ENCODE measurements at regions not wholly inside any gene's neighbourhood (a gene's known extent, or its start where the extent isn't known, plus 50 kb on each side); places are given as distances from the start of the nearest gene placed in this dataset.

DNA sequence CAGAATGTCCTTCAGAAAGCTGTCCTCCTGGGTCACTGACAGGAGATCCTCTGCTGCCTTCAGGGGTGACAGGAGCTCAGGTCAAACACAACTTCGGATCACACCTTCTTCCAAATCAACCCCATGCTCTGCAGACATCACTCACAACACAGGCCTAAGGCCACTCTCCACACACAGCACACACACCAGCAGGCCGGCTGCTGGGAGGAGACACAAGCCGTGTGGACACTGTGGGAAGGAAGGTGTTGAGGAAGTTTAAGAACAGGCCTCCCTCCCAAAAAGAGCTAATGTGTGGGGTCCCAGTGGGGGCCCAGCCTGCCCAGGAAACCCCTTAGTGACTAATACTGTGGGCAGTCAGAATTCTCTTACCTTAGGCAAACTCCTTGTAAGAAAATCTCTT lies 290.3 kb upstream of the ID2 start:
- no peak overlapping the region for H3K4me3 ChIP-seq (ENCODE audit: low read depth, low read length)
- peaks cover 11% of the 10 kb centered on the region for H3K27me3 ChIP-seq (ENCODE audit: control insufficient read depth, insufficient read depth, low read length)
- peaks cover 15% of the 10 kb centered on the region for H3K4me1 ChIP-seq (ENCODE audit: control insufficient read depth, insufficient read depth, low read length)
- H3K9me3 ChIP-seq (ENCODE audit: control insufficient read depth, insufficient read depth, low read length) = no peaks in the 10 kb centered on the region
- no peak overlapping the region for H3K9ac ChIP-seq (ENCODE audit: low read depth, low read length)
- no peaks in the 10 kb centered on the region for H3K36me3 ChIP-seq (ENCODE audit: control insufficient read depth, insufficient read depth, low read length)

DNA sequence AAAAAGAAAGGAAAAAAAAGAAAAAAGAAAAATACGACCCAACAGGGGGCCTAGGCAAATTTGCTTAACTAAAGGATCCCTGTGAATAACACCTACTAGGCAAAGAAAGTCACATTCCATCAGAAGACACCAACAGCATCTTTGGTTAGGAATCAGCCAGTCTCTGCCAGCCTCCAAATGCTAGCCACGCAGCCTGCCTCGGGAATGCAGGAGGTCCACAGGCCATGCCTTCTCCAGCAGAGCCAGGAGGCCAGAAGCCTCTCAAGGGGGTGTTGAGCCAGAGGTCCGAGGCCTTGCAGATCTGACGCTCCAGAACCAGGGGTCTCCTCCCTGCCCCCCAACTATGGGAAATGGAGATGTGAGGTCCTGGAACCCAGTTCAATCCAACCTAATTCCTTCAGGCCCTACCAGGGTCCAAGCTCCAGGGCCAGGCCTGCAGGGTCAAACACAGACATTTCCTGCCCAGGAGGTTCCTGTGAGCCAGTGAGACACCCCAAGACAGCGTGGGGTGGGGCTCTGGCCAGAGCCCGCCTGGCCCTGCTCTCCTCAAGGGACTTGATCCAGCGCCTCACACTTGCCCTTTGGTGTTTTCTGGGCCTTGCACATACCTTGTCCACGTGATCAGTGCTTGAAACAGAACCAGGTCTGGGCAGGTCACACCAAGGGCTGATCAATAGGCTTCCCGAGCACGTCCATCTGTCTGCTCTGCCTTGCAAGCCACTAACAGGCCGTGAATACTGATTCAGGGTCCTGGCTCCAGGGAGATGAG lies 289.6 kb upstream of the ID2 start:
- peaks cover 11% of the 10 kb centered on the region for H3K27me3 ChIP-seq (ENCODE audit: control insufficient read depth, insufficient read depth, low read length)
- no peaks in the 10 kb centered on the region for H3K36me3 ChIP-seq (ENCODE audit: control insufficient read depth, insufficient read depth, low read length)
- H3K9me3 ChIP-seq (ENCODE audit: control insufficient read depth, insufficient read depth, low read length) = no peaks in the 10 kb centered on the region
- no peak overlapping the region for H3K9ac ChIP-seq (ENCODE audit: low read depth, low read length)
- no peak overlapping the region for H3K4me3 ChIP-seq (ENCODE audit: low read depth, low read length)
- H3K4me1 ChIP-seq (ENCODE audit: control insufficient read depth, insufficient read depth, low read length) = peaks cover 15% of the 10 kb centered on the region

- Histone ChIP-seq H3K27me3 (ENCODE audit: control insufficient read depth, insufficient read depth, low read length) (peaks cover 11% of the 10 kb centered on the region), H3K9ac (ENCODE audit: low read depth, low read length) (no peak overlapping the region), H3K36me3 (ENCODE audit: control insufficient read depth, insufficient read depth, low read length) (no peaks in the 10 kb centered on the region), H3K4me1 (ENCODE audit: control insufficient read depth, insufficient read depth, low read length) (peaks cover 15% of the 10 kb centered on the region), H3K9me3 (ENCODE audit: control insufficient read depth, insufficient read depth, low read length) (no peaks in the 10 kb centered on the region), H3K4me3 (ENCODE audit: low read depth, low read length) (no peak overlapping the region)
Observed at GRCh38 chr2:8393506-8393905, 288.4 kb upstream of the ID2 start.

DNA sequence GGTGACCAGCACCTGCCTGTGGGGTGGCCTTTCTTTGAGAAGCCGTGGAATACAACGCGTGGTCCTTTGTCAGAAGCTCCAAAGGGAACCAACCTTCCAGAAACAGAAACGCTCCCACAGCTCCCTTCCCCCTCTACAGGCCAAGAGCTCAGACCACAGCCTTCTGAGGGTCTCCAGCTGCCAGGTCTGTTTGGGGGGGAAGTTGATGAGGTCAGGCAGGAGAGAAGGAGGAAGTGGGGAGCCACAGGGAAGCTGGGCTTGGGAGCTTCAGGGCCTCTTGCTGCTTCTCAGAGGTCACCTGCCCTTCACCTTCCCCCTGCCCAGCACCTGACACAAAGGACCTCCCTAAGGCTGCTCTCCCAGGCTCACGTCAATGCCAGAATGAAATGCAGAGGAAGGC lies 287.7 kb upstream of the ID2 start:
- H3K9me3 ChIP-seq (ENCODE audit: control insufficient read depth, insufficient read depth, low read length) = no peaks in the 10 kb centered on the region
- peaks cover 11% of the 10 kb centered on the region for H3K27me3 ChIP-seq (ENCODE audit: control insufficient read depth, insufficient read depth, low read length)
- H3K4me1 ChIP-seq (ENCODE audit: control insufficient read depth, insufficient read depth, low read length) = peaks cover 15% of the 10 kb centered on the region
- no peak overlapping the region for H3K4me3 ChIP-seq (ENCODE audit: low read depth, low read length)
- H3K9ac ChIP-seq (ENCODE audit: low read depth, low read length) = no peak overlapping the region
- no peaks in the 10 kb centered on the region for H3K36me3 ChIP-seq (ENCODE audit: control insufficient read depth, insufficient read depth, low read length)

- no peaks in the 10 kb centered on the region for H3K9me3 ChIP-seq (ENCODE audit: control insufficient read depth, insufficient read depth, low read length)
- no peak overlapping the region for H3K9ac ChIP-seq (ENCODE audit: low read depth, low read length)
- peaks cover 14% of the 10 kb centered on the region for H3K4me1 ChIP-seq (ENCODE audit: control insufficient read depth, insufficient read depth, low read length)
- no peaks in the 10 kb centered on the region for H3K36me3 ChIP-seq (ENCODE audit: control insufficient read depth, insufficient read depth, low read length)
- H3K27me3 ChIP-seq (ENCODE audit: control insufficient read depth, insufficient read depth, low read length) = peaks cover 11% of the 10 kb centered on the region
- no peak overlapping the region for H3K4me3 ChIP-seq (ENCODE audit: low read depth, low read length)
Observed at GRCh38 chr2:8394569-8395359, 287.1 kb upstream of the ID2 start.

DNA sequence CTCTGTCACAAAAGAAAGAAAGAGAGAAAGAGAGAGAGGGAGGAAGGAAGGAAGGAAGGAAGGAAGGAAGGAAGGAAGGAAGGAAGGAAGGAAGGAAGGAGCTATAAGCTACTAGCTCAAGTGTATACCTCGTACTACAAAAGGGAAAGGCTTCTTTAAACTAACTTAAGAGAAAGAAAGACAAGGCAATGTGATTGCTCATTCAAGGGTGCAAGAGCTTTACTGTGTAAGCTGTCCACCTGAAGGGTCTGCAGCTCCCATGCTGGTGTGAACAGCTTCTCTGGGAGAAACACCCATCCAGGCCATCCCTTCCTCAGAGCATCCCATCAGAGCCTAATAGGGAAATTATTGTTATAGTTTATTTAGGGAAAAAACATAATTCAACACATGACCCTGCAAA lies 286.1 kb upstream of the ID2 start:
- Histone ChIP-seq H3K4me1 (ENCODE audit: control insufficient read depth, insufficient read depth, low read length) (peaks cover 13% of the 10 kb centered on the region), H3K9ac (ENCODE audit: low read depth, low read length) (no peak overlapping the region), H3K36me3 (ENCODE audit: control insufficient read depth, insufficient read depth, low read length) (no peaks in the 10 kb centered on the region), H3K9me3 (ENCODE audit: control insufficient read depth, insufficient read depth, low read length) (no peaks in the 10 kb centered on the region), H3K27me3 (ENCODE audit: control insufficient read depth, insufficient read depth, low read length) (peaks cover 11% of the 10 kb centered on the region), H3K4me3 (ENCODE audit: low read depth, low read length) (no peak overlapping the region)

GRCh38 chr2:8398040-8398668 lies 283.7 kb upstream of the ID2 start:
- Histone ChIP-seq H3K27me3 (ENCODE audit: control insufficient read depth, insufficient read depth, low read length) (peaks cover 3% of the 10 kb centered on the region), H3K4me3 (ENCODE audit: low read depth, low read length) (no peak overlapping the region), H3K9me3 (ENCODE audit: control insufficient read depth, insufficient read depth, low read length) (no peaks in the 10 kb centered on the region), H3K9ac (ENCODE audit: low read depth, low read length) (no peak overlapping the region), H3K4me1 (ENCODE audit: control insufficient read depth, insufficient read depth, low read length) (no peaks in the 10 kb centered on the region), H3K36me3 (ENCODE audit: control insufficient read depth, insufficient read depth, low read length) (no peaks in the 10 kb centered on the region)

DNA sequence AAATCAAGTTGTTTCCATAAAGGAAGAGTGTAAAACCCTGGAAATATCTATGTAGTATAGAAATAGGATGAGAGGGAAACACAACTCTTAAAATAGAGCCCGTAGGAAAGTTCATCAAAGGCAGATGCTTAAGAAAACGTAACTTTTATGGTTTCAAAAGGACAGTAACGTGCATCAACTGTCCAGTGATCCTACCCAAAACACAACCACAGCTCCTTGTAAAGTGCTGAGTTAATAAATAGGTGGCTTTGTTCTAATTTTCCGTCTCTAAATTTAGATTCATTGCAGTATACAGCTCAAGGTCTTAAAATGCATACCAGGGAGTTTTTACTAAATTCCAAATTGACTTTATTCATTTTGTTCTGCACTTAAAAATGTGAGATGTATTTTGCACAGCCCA lies 282.1 kb upstream of the ID2 start:
- no peaks in the 10 kb centered on the region for H3K4me1 ChIP-seq (ENCODE audit: control insufficient read depth, insufficient read depth, low read length)
- H3K27me3 ChIP-seq (ENCODE audit: control insufficient read depth, insufficient read depth, low read length) = no peaks in the 10 kb centered on the region
- no peak overlapping the region for H3K4me3 ChIP-seq (ENCODE audit: low read depth, low read length)
- no peaks in the 10 kb centered on the region for H3K36me3 ChIP-seq (ENCODE audit: control insufficient read depth, insufficient read depth, low read length)
- H3K9ac ChIP-seq (ENCODE audit: low read depth, low read length) = no peak overlapping the region
- H3K9me3 ChIP-seq (ENCODE audit: control insufficient read depth, insufficient read depth, low read length) = no peaks in the 10 kb centered on the region

DNA sequence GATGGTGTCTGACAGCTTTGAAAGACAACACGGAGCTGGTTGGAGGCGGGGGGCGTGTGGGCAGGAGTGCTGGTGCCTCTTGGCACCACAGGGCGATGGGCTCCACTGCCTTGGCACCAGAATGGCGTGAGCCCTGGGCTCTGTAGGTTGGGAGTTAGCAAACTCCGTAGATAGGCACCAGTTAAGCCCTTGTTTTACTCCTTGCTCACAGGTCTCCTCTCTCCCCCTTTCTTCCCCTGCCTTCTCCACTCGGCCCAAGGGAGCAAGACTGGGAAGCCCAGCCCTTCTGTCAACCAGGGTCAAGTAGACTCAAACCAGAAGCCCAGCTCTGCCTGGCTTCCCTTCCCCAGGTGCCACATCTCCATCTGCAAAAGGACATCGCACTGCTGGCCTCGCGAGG lies 281.7 kb upstream of the ID2 start:
- H3K9me3 ChIP-seq (ENCODE audit: control insufficient read depth, insufficient read depth, low read length) = no peaks in the 10 kb centered on the region
- no peaks in the 10 kb centered on the region for H3K27me3 ChIP-seq (ENCODE audit: control insufficient read depth, insufficient read depth, low read length)
- no peak overlapping the region for H3K9ac ChIP-seq (ENCODE audit: low read depth, low read length)
- H3K4me1 ChIP-seq (ENCODE audit: control insufficient read depth, insufficient read depth, low read length) = no peaks in the 10 kb centered on the region
- H3K36me3 ChIP-seq (ENCODE audit: control insufficient read depth, insufficient read depth, low read length) = no peaks in the 10 kb centered on the region
- H3K4me3 ChIP-seq (ENCODE audit: low read depth, low read length) = no peak overlapping the region

GRCh38 chr2:8402222-8402621 lies 279.6 kb upstream of the ID2 start:
- H3K9me3 ChIP-seq (ENCODE audit: control insufficient read depth, insufficient read depth, low read length) = no peaks in the 10 kb centered on the region
- H3K9ac ChIP-seq (ENCODE audit: low read depth, low read length) = no peak overlapping the region
- H3K4me3 ChIP-seq (ENCODE audit: low read depth, low read length) = no peak overlapping the region
- no peaks in the 10 kb centered on the region for H3K36me3 ChIP-seq (ENCODE audit: control insufficient read depth, insufficient read depth, low read length)
- H3K4me1 ChIP-seq (ENCODE audit: control insufficient read depth, insufficient read depth, low read length) = no peaks in the 10 kb centered on the region
- H3K27me3 ChIP-seq (ENCODE audit: control insufficient read depth, insufficient read depth, low read length) = no peaks in the 10 kb centered on the region

DNA sequence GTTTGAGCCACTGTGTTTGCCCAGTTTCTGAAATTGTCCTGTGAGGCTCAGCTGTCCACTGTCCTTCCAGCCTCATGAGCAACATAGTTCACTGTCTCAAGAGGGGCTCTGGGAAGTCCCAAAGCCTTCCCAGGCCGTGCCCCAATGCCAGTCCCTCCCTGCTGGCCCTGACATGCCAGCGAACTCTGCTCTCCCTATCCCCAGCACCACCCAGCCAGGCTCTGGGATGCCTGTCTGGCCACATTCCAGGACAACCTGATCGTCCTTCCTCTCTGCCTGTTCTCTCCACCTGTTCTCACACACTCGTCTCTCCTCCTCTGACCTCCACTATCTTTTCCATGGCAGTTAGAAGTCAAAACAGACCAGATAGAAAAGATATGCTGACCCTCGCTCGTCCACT lies 278.0 kb upstream of the ID2 start:
- Histone ChIP-seq H3K9ac (ENCODE audit: low read depth, low read length) (no peak overlapping the region), H3K36me3 (ENCODE audit: control insufficient read depth, insufficient read depth, low read length) (no peaks in the 10 kb centered on the region), H3K4me3 (ENCODE audit: low read depth, low read length) (no peak overlapping the region), H3K9me3 (ENCODE audit: control insufficient read depth, insufficient read depth, low read length) (no peaks in the 10 kb centered on the region), H3K27me3 (ENCODE audit: control insufficient read depth, insufficient read depth, low read length) (no peaks in the 10 kb centered on the region), H3K4me1 (ENCODE audit: control insufficient read depth, insufficient read depth, low read length) (no peaks in the 10 kb centered on the region)

GRCh38 chr2:8405334-8405733 lies 276.5 kb upstream of the ID2 start:
- Histone ChIP-seq H3K9me3 (ENCODE audit: control insufficient read depth, insufficient read depth, low read length) (no peaks in the 10 kb centered on the region), H3K36me3 (ENCODE audit: control insufficient read depth, insufficient read depth, low read length) (no peaks in the 10 kb centered on the region), H3K4me3 (ENCODE audit: low read depth, low read length) (no peak overlapping the region), H3K9ac (ENCODE audit: low read depth, low read length) (no peak overlapping the region), H3K27me3 (ENCODE audit: control insufficient read depth, insufficient read depth, low read length) (no peaks in the 10 kb centered on the region), H3K4me1 (ENCODE audit: control insufficient read depth, insufficient read depth, low read length) (no peaks in the 10 kb centered on the region)
